ENCODE measurements at regions not wholly inside any gene's neighbourhood (a gene's known extent, or its start where the extent isn't known, plus 50 kb on each side); places are given as distances from the start of the nearest gene placed in this dataset.

DNA sequence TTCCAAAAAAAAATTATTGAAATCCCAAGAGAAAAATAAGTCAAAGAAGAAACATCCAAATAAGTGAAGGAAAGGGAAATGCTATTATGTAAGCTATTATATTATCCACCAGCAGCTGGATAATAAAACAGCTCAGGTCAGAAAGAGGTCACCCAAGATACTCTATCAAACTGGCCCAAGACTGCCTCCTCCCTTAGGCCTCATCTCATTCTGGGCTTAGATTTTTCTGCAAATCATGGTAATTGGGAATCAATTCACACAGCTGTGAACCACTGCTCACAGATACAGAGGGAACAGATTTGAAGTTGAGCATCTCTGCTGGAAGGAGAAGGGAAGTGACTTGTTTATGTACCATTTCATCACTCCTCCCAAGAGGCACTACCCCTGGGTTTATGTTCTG lies 294.6 kb upstream of the DPPA4 start:
- TF ChIP-seq, protein P1, sequence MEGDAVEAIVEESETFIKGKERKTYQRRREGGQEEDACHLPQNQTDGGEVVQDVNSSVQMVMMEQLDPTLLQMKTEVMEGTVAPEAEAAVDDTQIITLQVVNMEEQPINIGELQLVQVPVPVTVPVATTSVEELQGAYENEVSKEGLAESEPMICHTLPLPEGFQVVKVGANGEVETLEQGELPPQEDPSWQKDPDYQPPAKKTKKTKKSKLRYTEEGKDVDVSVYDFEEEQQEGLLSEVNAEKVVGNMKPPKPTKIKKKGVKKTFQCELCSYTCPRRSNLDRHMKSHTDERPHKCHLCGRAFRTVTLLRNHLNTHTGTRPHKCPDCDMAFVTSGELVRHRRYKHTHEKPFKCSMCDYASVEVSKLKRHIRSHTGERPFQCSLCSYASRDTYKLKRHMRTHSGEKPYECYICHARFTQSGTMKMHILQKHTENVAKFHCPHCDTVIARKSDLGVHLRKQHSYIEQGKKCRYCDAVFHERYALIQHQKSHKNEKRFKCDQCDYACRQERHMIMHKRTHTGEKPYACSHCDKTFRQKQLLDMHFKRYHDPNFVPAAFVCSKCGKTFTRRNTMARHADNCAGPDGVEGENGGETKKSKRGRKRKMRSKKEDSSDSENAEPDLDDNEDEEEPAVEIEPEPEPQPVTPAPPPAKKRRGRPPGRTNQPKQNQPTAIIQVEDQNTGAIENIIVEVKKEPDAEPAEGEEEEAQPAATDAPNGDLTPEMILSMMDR (IDR thresholded peaks at IDR 0.05) = no peak
- TF ChIP-seq POLR2A (IDR thresholded peaks at IDR 0.05) = no peak

All from uterus (tissue), 2 donors.